ENCODE measurements at regions not wholly inside any gene's neighbourhood (a gene's known extent, or its start where the extent isn't known, plus 50 kb on each side); places are given as distances from the start of the nearest gene placed in this dataset.

- DNase-seq (ENCODE audit: low spot score): no peak
- Histone ChIP-seq H3K9me2 (replicated peaks; ENCODE audit: insufficient read depth) (no peaks in the 10 kb centered on the region), H3K4me1 (ENCODE audit: insufficient read depth) (no peaks in the 10 kb centered on the region), H3K4me3 (no peak overlapping the region), H3K27ac (no peak overlapping the region), H3K36me3 (replicated peaks; ENCODE audit: insufficient read depth, low read depth) (no peaks in the 10 kb centered on the region), H3K4me2 (no peak overlapping the region), H3K27me3 (no peaks in the 10 kb centered on the region), H3K79me2 (no peaks in the 10 kb centered on the region), H4K20me1 (ENCODE audit: insufficient read depth, poor library complexity, severe bottlenecking) (no peaks in the 10 kb centered on the region), H2AFZ (no peak overlapping the region), H3K9me3 (ENCODE audit: low read depth) (no peaks in the 10 kb centered on the region)
- WGBS (ENCODE audit: low lambda C conversion rate, missing lambda C conversion rate): 87% methylated on average over 21 of the region's 22 CpGs
- no peak for TF ChIP-seq EZH2 (IDR thresholded peaks at IDR 0.05; ENCODE audit: borderline replicate concordance)
- no peak for TF ChIP-seq CTCF (IDR thresholded peaks at IDR 0.05; ENCODE audit: poor library complexity)
- TF ChIP-seq EZH2phosphoT487 (IDR thresholded peaks at IDR 0.05; ENCODE audit: low read depth, severe bottlenecking, unreplicated experiment): no peak
Observed at GRCh38 chr14:104252256-104253215, 114.1 kb downstream of the KIF26A start.

GRCh38 chr14:104253223-104253822 lies 114.9 kb downstream of the KIF26A start:
- TF ChIP-seq EZH2 (IDR thresholded peaks at IDR 0.05; ENCODE audit: borderline replicate concordance): no peak
- no peak for TF ChIP-seq CTCF (IDR thresholded peaks at IDR 0.05; ENCODE audit: poor library complexity)
- TF ChIP-seq EZH2phosphoT487 (IDR thresholded peaks at IDR 0.05; ENCODE audit: low read depth, severe bottlenecking, unreplicated experiment): no peak
- DNase-seq (ENCODE audit: low spot score): no peak
- H3K36me3 ChIP-seq (replicated peaks; ENCODE audit: insufficient read depth, low read depth): no peaks in the 10 kb centered on the region
- no peak overlapping the region for H3K4me3 ChIP-seq
- H4K20me1 ChIP-seq (ENCODE audit: insufficient read depth, poor library complexity, severe bottlenecking): no peaks in the 10 kb centered on the region
- 92% methylated on average over 16 of the region's 19 CpGs for WGBS (ENCODE audit: low lambda C conversion rate, missing lambda C conversion rate)
- no peaks in the 10 kb centered on the region for H3K4me1 ChIP-seq (ENCODE audit: insufficient read depth)
- H2AFZ ChIP-seq: no peak overlapping the region
- H3K4me2 ChIP-seq: no peak overlapping the region
- H3K79me2 ChIP-seq: no peaks in the 10 kb centered on the region
- H3K9me2 ChIP-seq (replicated peaks; ENCODE audit: insufficient read depth): no peaks in the 10 kb centered on the region
- H3K27me3 ChIP-seq: no peaks in the 10 kb centered on the region
- H3K9me3 ChIP-seq (ENCODE audit: low read depth): no peaks in the 10 kb centered on the region
- no peak overlapping the region for H3K27ac ChIP-seq

- H3K79me2 ChIP-seq: no peaks in the 10 kb centered on the region
- WGBS (ENCODE audit: low lambda C conversion rate, missing lambda C conversion rate): 77% methylated on average over 16 of the region's 16 CpGs
Observed at GRCh38 chr14:104253901-104254353, 115.5 kb downstream of the KIF26A start.

More at GRCh38 chr14:104253901-104254353, 115.5 kb downstream of the KIF26A start:
- no peak overlapping the region for H3K4me2 ChIP-seq
- no peak overlapping the region for H3K27ac ChIP-seq
- no peak overlapping the region for H3K4me3 ChIP-seq
- H3K36me3 ChIP-seq (replicated peaks; ENCODE audit: insufficient read depth, low read depth): no peaks in the 10 kb centered on the region
- TF ChIP-seq EZH2 (IDR thresholded peaks at IDR 0.05; ENCODE audit: borderline replicate concordance) (no peak), CTCF (IDR thresholded peaks at IDR 0.05; ENCODE audit: poor library complexity) (no peak), EZH2phosphoT487 (IDR thresholded peaks at IDR 0.05; ENCODE audit: low read depth, severe bottlenecking, unreplicated experiment) (no peak)
- no peak overlapping the region for H2AFZ ChIP-seq
- no peaks in the 10 kb centered on the region for H3K9me2 ChIP-seq (replicated peaks; ENCODE audit: insufficient read depth)
- DNase-seq (ENCODE audit: low spot score): no peak
- H3K4me1 ChIP-seq (ENCODE audit: insufficient read depth): no peaks in the 10 kb centered on the region
- H3K27me3 ChIP-seq: no peaks in the 10 kb centered on the region
- no peaks in the 10 kb centered on the region for H3K9me3 ChIP-seq (ENCODE audit: low read depth)
- H4K20me1 ChIP-seq (ENCODE audit: insufficient read depth, poor library complexity, severe bottlenecking): no peaks in the 10 kb centered on the region
